Vagina (tissue), 2 donors: ENCODE measurements at regions not wholly inside any gene's neighbourhood (a gene's known extent, or its start where the extent isn't known, plus 50 kb on each side); places are given as distances from the start of the nearest gene placed in this dataset.

ENCODE experiments used
- DNase-seq, 2 donors: peaks; one replicate each; pipeline ENCODE4 v3.0.0-alpha.2; 2017; ENCODE audit errors: extremely low spot score in 2 of 2
- H3K27ac ChIP-seq: fragments of 200-600 bp; sonication (generic); one replicate; pipeline ENCODE4 v1.5.1; 2019
- H3K27me3 ChIP-seq: fragments of 200-600 bp; sonication (generic); one replicate; pipeline ENCODE4 v1.5.1; 2019
- H3K36me3 ChIP-seq, 2 donors: fragments of 200-600 bp; sonication (generic); one replicate each; pipeline ENCODE4 v1.5.1; 2017 to 2019
- H3K4me1 ChIP-seq: fragments of 200-600 bp; sonication (generic); one replicate; pipeline ENCODE4 v1.5.1; 2019
- H3K4me3 ChIP-seq, 2 donors: fragments of 200-600 bp; sonication (generic); 1 replicate in 1 of 2; 2 replicates in 1 of 2; pipeline ENCODE4 v1.5.1; 2016 to 2019
- H3K9me3 ChIP-seq: fragments of 200-600 bp; sonication (generic); one replicate; pipeline ENCODE4 v1.5.1; 2019
- POLR2A ChIP-seq, 2 donors: fragments of 450-650 bp; IDR thresholded peaks; one replicate each; pipeline ENCODE4 v1.6.1; 2017; ENCODE audit warnings: antibody characterized with exemption in 2 of 2, mild to moderate bottlenecking in 2 of 2, moderate library complexity in 2 of 2
- POLR2AphosphoS5 ChIP-seq, 2 donors: sonication (generic); formaldehyde crosslinking; IDR thresholded peaks; one replicate each; pipeline ENCODE4 v1.9.0; 2017; ENCODE audit warnings: antibody characterized with exemption in 2 of 2, mild to moderate bottlenecking in 2 of 2, low read depth in 1 of 2; ENCODE audit not compliant: insufficient read depth in 1 of 2
- intact Hi-C: fragments of 100-400 bp; cut with DNase I; formaldehyde crosslinking; loops from one replicate; pipeline ENCODE4 v1.15.1; 2023
- TF ChIP-seq, protein P1 (sequence below), 3 experiments: fragments of 450-650 bp in 2 of 3; fragments of 200-600 bp in 1 of 3; sonication (generic) in 1 of 3; IDR thresholded peaks; one replicate each; pipeline ENCODE4 v1.5.1; 2017 to 2019; ENCODE audit warnings: antibody characterized with exemption in 3 of 3, mild to moderate bottlenecking in 2 of 3, moderate library complexity in 2 of 3

- Histone ChIP-seq H3K27ac (no peak overlapping the region), H3K36me3 (no peaks in the 10 kb centered on the region), H3K9me3 (no peaks in the 10 kb centered on the region), H3K27me3 (no peaks in the 10 kb centered on the region), H3K4me1 (no peaks in the 10 kb centered on the region), H3K4me3 (no peak overlapping the region)
- intact Hi-C loops: no loop called here
- no peak for TF ChIP-seq POLR2AphosphoS5 (IDR thresholded peaks at IDR 0.05; ENCODE audit: insufficient read depth in 1 of 2, low read depth in 1 of 2)
- TF ChIP-seq POLR2A (IDR thresholded peaks at IDR 0.05): no peak
- TF ChIP-seq, protein P1, sequence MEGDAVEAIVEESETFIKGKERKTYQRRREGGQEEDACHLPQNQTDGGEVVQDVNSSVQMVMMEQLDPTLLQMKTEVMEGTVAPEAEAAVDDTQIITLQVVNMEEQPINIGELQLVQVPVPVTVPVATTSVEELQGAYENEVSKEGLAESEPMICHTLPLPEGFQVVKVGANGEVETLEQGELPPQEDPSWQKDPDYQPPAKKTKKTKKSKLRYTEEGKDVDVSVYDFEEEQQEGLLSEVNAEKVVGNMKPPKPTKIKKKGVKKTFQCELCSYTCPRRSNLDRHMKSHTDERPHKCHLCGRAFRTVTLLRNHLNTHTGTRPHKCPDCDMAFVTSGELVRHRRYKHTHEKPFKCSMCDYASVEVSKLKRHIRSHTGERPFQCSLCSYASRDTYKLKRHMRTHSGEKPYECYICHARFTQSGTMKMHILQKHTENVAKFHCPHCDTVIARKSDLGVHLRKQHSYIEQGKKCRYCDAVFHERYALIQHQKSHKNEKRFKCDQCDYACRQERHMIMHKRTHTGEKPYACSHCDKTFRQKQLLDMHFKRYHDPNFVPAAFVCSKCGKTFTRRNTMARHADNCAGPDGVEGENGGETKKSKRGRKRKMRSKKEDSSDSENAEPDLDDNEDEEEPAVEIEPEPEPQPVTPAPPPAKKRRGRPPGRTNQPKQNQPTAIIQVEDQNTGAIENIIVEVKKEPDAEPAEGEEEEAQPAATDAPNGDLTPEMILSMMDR (IDR thresholded peaks at IDR 0.05): no peak
- no peak for DNase-seq
Measured at GRCh38 chr6:40887079-40887791, 151.8 kb downstream of the UNC5CL start.

- H3K9me3 ChIP-seq: no peaks in the 10 kb centered on the region
- H3K27me3 ChIP-seq: no peaks in the 10 kb centered on the region
- H3K4me3 ChIP-seq: no peak overlapping the region
- TF ChIP-seq POLR2A (IDR thresholded peaks at IDR 0.05): no peak
- TF ChIP-seq, protein P1 (IDR thresholded peaks at IDR 0.05): no peak
- no peak for TF ChIP-seq POLR2AphosphoS5 (IDR thresholded peaks at IDR 0.05; ENCODE audit: insufficient read depth in 1 of 2, low read depth in 1 of 2)
- no peaks in the 10 kb centered on the region for H3K36me3 ChIP-seq
- H3K27ac ChIP-seq: no peak overlapping the region
- no peak for DNase-seq
- intact Hi-C loops: no loop called here
- no peaks in the 10 kb centered on the region for H3K4me1 ChIP-seq
Measured at GRCh38 chr6:40885139-40885774, 153.8 kb downstream of the UNC5CL start.

GRCh38 chr6:40882323-40882997 is 156.6 kb downstream of the UNC5CL start:
- Histone ChIP-seq H3K36me3 (no peaks in the 10 kb centered on the region), H3K9me3 (no peaks in the 10 kb centered on the region), H3K27me3 (no peaks in the 10 kb centered on the region), H3K27ac (no peak overlapping the region), H3K4me1 (no peaks in the 10 kb centered on the region), H3K4me3 (no peak overlapping the region)
- intact Hi-C loops: no loop called here
- DNase-seq: no peak
- TF ChIP-seq POLR2AphosphoS5 (IDR thresholded peaks at IDR 0.05; ENCODE audit: insufficient read depth in 1 of 2, low read depth in 1 of 2): no peak
- TF ChIP-seq POLR2A (IDR thresholded peaks at IDR 0.05): no peak
- TF ChIP-seq, protein P1 (IDR thresholded peaks at IDR 0.05): no peak

- H3K4me1 ChIP-seq: no peaks in the 10 kb centered on the region
- H3K27me3 ChIP-seq: no peaks in the 10 kb centered on the region
- H3K27ac ChIP-seq: no peak overlapping the region
- DNase-seq: no peak
- intact Hi-C loops: no loop called here
- no peak overlapping the region for H3K4me3 ChIP-seq
- H3K36me3 ChIP-seq: no peaks in the 10 kb centered on the region
- TF ChIP-seq, protein P1 (IDR thresholded peaks at IDR 0.05): no peak
- TF ChIP-seq POLR2AphosphoS5 (IDR thresholded peaks at IDR 0.05; ENCODE audit: insufficient read depth in 1 of 2, low read depth in 1 of 2): no peak
- no peak for TF ChIP-seq POLR2A (IDR thresholded peaks at IDR 0.05)
- H3K9me3 ChIP-seq: no peaks in the 10 kb centered on the region
Measured at GRCh38 chr6:40881501-40881900, 157.5 kb downstream of the UNC5CL start.
